ENCODE measurements at regions not wholly inside any gene's neighbourhood (a gene's known extent, or its start where the extent isn't known, plus 50 kb on each side); places are given as distances from the start of the nearest gene placed in this dataset.

DNA sequence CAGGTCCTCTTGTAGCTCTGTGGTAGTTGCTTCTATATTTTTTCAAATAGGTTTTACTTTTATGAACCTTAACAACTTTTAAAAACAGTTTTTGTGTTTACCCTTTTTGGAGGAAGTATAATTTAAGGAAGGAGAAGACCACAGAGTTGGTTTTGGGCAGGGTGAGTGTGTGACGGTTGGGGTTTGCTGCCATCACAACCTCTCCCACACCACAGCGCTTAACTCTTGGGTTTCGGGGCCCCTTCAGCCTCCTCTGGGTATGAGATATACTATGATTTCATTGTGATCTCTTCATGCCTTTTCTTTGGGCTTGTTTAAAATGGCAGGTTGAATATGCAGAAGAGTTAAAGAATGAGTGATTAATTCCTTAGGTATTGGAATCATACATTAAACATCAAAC, 228.7 kb upstream of the CRY1 start:
- no peak for DNase-seq

DNA sequence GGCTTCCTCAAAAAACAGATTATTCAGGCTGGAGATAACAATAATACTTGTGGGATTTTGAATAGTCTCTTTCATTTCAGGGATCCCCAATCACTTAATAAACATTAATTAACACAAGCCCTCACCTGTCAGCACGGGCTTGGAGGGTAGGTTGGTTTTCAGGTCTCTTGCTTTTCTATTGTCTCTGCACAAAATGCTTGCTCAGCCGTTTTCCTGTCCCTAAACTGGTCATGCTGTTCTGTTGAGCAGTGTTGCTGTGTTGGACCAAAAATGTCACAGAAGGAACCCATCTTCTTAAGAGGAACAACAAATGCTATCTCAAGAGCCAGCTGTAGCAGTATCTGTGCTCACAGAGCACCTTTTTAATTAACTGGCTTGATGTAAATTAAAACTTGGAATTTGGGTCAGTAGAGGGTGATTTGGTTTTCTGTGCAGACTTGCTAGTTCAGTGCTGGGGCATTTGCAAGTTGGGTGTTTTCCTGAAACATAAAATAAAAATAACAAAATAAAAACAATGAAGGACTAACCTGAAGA, 231.8 kb upstream of the CRY1 start:
- DNase-seq, result no peak

DNA sequence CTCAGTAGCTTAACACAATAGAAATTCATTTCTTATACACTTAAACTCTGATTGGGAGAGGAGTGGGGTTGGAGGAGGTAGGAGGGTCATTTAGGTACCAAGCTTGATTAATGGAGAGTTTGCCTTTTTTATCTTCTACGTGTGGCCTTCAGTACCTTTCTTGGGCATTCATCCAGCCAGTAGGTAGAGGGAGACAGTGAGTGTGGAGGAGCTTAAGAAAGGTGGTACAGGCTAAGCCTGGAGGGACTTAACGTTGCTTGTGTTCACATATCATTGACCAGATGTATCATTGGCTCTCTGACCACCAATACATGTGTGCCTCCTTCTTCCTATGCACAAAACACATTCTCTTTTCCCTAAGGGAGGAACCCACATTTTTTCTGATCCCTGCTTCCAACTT, 232.9 kb upstream of the CRY1 start:
- DNase-seq, result no peak

DNA sequence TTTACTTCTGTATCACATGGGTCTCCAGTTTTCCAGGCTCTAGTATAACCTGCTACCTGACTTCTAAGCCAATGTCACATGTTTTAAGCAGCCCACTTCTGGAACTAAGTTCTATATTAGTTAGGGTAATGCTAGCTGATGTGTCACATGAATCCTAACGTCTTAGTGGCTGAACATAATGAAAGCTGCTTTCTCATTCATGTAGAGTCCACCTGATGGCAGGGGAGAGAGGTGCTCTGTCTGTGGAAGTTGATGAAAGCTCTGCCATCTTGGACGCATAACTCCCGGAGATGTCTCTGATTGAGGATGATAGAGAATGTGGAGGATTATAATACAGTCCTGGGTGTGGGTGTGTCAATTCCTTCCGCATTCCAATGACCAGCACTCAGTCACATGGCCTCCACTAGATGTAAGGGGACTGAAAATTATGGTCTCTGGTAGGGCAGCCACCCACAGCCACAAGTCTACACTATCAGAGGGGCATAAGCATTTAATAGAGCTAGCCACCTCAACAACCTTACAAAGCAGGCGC, 234.4 kb upstream of the CRY1 start:
- no peak for DNase-seq

DNA sequence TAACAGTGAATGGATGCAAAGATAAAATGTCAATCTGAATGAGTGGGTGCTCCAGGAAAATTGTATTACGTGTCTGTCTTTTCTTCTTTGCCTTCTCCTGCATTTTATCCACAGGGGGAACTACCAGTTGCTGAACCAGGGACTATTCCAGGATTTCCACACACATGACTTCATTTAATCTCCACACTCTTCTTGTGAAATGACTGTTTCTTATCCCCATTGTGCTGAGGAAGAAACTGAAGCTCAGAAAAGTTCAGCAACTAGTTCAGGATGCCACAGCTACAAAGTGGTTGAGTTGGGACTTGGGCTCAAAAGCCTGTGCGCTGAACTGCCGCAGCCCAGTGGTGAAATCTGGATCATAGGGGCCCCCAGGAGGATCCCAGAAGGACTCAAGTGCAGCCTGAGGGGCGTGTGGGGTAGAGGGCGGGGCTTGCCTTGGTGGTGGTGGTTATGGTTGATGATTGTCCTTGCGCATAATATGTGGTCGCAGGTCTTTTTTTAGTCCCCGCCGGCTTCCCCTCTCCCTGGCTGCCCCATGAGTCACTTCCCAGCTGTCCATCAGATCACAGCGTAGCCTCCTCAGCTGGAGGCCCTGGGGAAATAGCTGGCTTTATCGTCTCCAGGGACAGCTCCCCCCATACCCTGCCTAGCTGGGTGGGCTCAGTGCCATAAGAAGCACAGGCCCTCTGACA, 235.2 kb upstream of the CRY1 start:
- DNase-seq, result peak; percentile 45

DNA sequence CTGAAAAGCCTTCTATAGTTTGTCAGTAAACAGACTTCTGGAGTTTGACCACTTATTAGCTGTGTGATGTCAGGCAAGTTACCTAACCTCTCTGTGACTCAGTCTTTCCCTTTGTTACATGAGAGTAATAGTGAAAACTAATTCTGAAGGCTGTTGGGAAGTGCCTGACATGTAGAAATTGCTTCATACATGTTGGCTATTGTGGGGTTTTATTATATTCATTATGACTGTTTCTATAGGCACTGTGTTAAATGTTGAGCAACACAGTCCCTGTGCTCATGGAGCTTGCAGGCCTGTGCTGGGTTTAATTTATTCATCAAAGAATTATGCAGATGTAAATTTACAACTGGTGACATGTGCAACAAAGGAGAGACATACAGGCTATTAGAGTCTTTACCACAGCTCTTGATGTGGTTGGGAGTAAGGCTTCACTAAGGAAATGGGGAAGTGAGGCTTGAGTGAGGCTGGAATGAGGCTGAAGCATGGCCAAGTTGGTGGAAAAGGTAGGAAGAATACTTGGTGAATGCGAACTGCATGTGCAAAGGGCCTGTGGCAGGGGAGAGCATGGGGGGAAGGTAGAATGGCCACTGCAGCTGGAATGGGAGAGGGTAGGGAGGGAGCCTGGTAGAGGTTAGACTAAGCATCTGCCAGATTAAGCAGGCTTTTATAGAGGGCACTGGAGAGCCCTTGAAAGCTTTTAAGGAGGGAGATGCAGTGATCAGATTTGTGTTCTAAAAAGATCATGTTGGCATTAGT, 236.4 kb upstream of the CRY1 start:
- no peak for DNase-seq

DNA sequence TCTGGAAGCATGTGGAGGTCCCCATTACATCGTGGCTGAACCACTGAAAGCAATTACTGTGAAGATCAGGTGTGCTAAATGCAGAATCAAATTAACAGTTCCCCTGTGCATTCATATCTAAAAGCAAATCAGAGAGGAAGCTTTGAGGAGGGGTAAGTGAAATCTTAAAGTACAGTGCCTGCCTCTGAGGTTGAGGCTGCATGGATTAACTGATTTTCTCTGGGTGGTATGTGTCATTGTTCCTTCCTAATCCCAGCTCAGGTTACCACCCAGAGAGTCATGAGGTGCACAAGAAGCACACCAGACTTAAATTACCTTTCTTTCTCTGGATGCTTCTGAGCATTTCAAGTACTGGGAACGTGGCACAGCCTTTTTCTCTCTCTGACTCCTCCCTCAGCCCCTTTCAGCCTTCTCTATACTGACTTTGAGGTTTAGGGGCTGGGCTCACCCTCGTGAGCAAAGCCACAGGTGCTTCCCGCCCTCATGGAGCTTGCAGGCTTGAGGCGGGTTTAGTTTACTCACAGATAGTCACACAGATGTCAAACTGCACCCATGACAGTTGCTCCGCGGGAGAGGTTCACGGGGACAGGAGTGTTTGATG, 237.6 kb upstream of the CRY1 start:
- no peak for DNase-seq

DNA sequence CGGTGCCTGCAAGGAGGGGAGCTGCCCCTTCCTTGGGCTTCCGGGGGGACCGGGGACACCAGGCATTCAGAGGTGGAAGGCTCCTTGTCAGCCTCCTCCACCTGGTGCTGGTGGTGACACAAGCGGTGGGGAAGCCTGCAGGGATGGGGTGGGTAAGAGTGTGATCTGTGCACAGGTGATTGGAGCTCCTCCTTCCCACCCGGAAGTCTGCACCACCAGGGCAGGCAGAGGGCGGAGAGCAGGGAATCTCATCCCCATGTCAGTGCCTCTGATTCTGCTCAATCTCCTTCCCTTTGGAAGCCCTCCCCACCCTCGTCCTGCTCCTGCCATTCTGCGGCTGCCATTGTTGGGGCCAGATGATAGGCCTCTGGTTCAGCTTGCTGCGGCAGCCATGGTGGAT, 238.1 kb upstream of the CRY1 start:
- DNase-seq, result no peak

DNA sequence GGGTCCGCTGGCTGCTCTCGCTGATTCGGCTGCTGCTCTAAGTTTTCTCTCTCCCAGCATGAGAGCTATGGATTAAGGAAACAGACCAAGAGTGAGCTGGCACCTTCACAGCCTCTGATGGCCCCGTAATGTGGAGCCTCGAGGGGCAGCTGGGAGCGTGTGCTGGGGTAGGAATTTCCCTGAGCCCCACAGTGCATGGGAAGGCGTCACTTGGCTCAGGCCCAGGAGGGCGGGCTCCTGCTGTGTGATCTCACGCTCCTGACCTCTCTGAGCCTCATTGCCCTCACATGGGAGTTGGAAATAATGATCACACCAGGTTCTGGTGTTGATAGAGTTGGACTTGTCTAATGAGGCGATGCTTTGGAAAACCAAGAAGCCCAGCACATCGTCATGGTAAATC, 238.6 kb upstream of the CRY1 start:
- no peak for DNase-seq

DNA sequence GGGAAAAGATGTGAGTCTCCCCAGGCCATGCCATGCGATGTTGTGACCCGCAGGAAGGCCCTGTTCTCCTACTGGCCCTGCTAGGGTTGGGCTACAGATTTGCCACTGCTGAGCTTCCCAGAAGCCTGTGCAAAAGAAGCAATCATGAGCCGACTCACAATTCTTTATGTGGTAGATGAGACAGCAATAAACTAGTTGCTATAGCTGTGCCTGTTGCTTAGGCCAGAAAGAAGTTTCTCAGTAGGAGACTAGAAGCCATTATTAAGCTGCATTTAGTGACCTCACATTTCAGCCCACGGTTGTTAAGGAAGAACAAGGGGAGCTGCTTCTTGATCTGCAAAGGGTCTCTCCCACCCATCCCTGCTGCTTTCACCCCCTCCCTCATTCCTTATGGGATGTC, 239.4 kb upstream of the CRY1 start:
- DNase-seq, result no peak

DNA sequence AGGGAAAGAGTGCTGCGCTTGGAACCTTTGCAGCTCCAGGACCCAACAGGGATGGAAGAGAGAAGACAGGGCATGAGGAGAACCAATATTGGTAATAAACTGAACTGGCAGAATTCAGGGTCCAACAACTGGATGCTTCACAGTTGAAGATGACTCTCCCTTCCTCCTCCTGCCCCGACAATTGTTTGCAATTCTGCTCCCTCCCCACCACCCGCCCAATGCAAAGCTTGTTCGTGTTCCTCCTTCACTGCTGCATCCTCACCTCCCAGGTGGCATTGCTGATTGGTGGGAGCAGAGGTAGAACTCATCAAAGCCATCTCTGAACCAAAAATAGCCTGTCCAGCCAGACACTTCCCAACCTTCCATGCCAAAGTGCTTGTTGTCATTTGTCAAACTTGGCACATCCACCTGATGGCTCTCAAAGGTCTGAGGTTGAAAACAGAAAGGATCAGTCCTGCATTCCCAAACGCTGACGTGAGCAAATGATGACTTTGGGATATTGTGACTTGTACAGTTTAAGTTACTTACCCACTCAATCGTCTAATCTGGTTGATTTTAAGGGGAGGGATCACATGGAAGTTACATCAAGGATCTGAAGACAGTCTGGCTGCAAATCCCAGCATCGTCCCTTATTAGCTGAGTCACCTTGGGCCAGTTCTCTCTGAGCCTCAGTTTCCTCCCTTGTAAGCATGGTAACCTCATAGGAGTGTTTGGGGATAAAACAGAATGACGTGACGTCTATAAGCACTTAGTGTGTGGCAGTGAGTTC, 242.6 kb upstream of the CRY1 start:
- DNase-seq, result no peak

DNA sequence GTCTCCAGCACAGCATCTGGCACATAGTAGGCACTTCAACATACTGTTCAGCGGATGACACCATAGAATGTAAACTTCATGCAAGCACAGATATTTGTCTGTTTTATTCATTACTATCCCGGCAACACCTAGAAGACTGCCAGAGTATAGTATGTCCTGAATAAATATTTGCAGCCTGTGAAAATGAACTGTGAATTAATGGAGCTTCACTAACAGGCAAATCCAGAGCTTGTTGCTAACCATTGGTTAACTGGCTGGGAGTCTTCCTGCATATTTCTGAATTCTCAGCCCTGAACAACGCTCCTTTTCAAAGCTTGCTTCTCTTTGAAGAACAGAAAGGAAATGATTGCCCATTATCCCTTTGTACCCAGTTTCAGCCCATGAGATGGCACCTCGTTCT, 243.3 kb upstream of the CRY1 start:
- no peak for DNase-seq

DNA sequence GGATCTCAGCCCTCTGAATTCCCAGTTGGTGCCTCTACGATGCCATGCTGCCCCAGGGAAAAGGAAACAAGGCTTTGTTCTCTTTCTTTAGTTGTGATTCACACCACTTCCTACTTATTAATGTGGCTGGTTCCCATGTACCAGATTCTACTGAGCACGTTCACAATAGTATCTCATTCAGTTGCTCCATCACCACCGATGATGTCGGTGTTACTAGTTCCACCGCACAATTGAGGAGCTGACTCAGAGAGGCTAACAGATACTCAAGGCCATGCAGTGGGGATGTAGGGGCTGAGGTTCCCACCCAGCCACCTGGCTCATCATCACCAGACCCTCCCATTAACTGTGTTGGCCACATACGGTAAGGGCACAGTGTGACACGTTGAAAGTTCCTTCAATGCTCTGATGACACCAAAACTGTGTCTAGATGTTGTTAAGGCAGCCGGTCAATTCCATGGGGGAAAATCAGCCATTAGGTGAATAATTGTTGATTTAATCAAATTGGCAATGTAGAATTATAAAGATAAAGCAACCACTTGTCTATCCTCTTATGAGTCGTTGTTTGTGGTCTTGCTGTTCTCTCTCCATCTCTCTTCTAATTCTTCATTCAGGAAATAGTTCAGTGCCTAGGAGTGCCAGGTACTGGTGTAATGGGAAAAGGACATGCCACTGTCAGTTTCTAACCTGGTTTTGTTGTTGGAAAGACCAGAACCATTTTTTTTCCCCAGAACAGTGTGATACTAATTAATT, 244.2 kb upstream of the CRY1 start:
- DNase-seq, result no peak

DNA sequence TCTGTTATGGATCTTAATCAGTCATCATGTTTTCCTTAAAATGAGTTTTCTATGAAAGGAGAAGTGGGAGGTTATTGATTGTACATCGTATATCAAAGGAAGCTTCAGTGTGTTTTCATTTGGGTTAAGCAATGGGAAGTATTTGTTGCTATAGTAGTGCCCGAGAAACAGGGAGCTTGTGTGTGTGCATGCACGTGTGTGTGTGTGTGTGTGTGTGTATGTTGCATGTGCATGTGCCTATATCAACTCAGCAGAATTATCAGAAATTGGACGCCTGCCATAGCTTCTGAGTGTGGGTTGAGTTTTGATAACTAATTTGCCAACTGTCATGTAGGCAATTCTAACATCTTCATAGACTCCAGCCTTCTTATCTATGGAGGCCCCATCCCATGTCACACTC, 246.1 kb upstream of the CRY1 start:
- DNase-seq, result no peak

DNA sequence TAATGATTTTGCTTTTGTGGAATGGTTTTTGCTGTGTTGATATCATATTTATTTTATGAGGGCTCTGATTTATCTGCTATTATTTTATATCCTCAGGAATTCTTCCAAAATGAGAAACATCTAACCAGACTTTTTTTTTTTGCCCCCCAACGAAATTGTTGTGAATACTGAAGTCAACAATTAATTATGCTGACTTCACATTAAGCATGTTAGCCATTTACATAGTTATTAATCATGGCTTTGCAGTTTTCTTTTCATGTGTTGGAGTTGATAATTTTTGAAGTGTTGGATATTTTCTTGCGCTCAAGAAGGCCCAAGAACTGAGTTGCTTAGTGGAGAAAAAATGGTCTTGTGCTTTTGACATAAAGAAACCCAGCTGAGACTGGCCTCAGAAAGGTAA, 246.6 kb upstream of the CRY1 start:
- no peak for DNase-seq

DNA sequence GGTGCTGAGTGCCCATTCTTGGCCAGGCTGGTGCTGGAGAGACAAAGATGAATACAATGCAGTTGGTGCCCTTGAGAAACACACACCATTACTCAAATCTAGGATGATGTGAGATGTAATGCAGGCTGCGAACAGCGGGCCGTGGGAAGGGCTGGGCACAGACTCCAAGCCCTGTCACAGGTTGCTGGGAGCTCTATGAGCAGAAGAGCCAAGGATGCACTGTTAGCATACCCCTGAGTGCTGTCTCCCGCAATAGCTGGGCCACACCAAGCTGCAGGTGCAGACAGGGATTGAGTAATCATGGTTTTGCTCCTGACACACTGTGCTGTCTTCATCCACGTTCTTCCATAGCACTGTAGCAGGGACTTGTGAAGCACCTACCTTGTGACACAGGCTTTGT, 247.5 kb upstream of the CRY1 start:
- no peak for DNase-seq

DNA sequence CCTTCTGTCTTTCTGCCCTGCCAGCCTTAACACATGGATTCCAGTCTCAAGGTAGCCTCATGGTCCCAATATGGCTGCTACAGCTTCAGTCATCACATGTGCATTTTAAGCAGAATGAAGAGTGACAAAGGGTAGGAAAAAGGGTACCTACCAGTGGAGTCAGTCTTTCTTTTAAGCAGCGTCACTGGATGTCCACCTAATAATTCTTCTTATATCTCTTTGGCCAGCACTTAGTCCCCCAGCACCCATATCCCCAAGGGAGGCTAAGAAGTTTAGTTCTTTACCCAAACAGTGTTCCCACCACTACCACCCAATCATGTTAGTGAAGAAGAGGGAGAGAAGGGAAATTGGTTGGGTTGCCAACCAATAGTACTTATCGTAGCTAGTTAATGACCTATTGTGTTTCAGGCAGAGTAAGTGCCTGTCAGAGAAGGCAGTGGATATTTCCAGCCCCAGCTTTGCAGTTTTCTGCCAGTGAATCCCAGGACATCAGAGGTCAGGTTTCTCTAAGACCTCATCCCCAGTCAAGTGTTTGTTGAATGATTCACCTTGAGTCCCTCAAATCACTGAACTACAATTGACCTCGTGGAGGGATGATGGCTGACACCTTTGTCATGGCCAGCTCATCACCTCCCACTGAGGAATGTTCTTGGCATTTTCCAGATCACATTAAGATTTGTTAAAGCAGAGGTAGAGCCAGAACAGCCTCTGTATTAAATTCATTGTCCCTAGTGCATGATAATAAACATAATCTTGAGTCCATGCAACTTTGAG, 250.9 kb upstream of the CRY1 start:
- DNase-seq, result no peak

DNA sequence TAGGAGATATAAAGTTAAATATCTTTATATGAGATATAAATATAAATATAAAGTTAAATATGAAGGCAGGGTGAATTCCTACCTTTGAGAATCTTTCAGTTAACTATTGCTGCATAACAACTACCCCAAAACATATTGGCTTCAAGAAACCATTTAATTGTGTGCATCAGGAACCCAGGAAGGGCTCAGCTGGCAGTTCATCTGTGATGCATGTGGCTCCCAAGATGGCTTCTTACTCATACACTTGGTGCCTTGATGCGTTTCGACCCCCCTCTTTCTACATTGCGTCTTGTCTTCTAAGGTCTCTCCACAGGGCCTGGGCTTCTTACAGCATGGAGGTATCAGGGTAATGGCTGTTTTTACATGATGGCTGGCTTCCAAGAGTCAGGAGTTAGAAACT, 253.9 kb upstream of the CRY1 start:
- DNase-seq, result no peak

DNA sequence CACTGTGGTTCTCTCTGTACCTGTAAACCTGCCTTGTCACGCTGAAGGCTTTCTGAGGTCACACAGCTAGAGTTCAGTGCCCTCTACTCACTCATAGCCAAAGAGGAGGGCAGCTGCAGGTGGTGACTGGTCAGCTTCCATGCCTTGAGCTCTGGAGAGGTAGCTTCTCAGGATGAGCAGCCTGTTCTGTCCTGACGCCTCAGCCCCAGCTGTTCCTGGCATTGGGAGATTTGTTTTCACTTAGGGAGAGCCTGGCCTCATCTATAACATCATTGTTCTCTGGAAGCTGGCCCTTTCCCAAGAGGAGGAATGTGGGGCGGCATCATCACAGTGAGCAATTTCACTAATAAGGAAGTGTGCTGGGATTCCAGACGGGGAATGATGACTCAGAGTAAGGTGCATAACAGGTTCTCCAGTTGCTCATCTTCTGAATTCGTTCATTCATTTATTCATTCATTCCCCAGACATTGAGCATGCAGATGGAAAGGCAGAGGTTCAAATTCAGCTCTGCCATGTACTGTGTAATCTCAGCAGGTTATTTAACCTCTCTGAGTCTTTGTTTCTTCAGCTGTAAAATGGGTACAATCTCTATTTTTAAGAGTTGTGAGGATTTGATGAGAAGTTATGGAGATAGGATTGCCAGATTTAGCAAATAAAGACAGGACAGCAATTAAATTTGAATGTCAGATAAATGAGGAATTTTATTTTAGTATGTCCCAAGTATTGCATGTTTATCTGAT, 255.8 kb upstream of the CRY1 start:
- no peak for DNase-seq

DNA sequence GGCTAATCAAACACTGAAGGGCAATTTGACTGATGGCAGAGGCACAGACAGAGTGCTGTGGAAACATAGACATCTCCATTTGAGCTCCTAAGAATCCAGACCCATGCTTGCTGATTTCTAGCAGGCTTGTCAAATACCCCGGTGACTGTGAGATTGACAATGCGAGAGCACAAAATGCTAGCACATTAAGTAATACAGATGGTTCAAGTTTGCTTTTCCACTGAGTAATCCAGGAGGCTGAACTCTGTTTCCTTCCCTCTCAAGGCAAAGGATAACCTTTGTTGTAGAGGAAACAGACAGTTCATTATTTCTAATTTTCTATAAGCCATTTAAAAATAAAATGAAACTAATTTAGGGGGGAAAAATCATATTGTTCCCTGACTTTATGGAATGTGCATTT, 256.5 kb upstream of the CRY1 start:
- no peak for DNase-seq

DNA sequence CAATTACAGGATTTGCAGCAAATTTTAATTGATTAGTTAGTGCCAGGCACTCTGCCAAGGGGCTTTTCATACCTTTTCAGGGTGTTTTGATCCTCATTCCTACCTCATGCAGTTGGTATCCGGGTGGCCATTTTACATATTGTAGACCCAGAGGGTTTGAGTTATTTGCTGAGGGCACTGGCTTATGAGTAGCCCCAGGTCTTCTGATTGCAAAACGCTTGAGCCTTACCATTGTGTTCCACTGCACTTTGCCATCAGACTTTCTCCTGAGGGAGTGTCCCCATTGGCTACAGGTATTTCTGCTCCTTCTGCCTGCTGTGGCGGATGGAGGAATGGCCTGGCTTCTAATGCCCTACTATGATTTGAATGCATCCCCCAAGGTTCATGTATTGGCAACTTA, 257.8 kb upstream of the CRY1 start:
- DNase-seq, result no peak

Data from right hindlimb (tissue), 1 donor.